ENCODE measurements at regions not wholly inside any gene's neighbourhood (a gene's known extent, or its start where the extent isn't known, plus 50 kb on each side); places are given as distances from the start of the nearest gene placed in this dataset.
A peak's percentile ranks its signal among the peaks of the same experiment; 100 is the strongest.

- DNase-seq: no peak
Measured at GRCh38 chr17:69764146-69764545, 310.9 kb upstream of the KCNJ16 start.

GRCh38 chr17:69769050-69769449, 306.0 kb upstream of the KCNJ16 start:
- no peak for DNase-seq

- no peak for DNase-seq
Measured at GRCh38 chr17:69773081-69773480, 301.9 kb upstream of the KCNJ16 start.

GRCh38 chr17:69779378-69780214, 295.4 kb upstream of the KCNJ16 start:
- DNase-seq: no peak

- DNase-seq: no peak
Measured at GRCh38 chr17:69783865-69784264, 291.2 kb upstream of the KCNJ16 start.

GRCh38 chr17:69788957-69789356, 286.1 kb upstream of the KCNJ16 start:
- no peak for DNase-seq

GRCh38 chr17:69796078-69796477, 278.9 kb upstream of the KCNJ16 start:
- DNase-seq: peak; percentile 53

GRCh38 chr17:69800870-69801269, 274.2 kb upstream of the KCNJ16 start:
- no peak for DNase-seq

GRCh38 chr17:69801368-69801767, 273.7 kb upstream of the KCNJ16 start:
- DNase-seq: no peak

- no peak for DNase-seq
Measured at GRCh38 chr17:69802045-69802740, 272.8 kb upstream of the KCNJ16 start.

- DNase-seq: no peak
Measured at GRCh38 chr17:69809331-69809730, 265.7 kb upstream of the KCNJ16 start.

GRCh38 chr17:69810326-69810965, 264.6 kb upstream of the KCNJ16 start:
- no peak for DNase-seq

GRCh38 chr17:69812240-69812837, 262.7 kb upstream of the KCNJ16 start:
- DNase-seq: no peak

GRCh38 chr17:69814031-69814430, 261.0 kb upstream of the KCNJ16 start:
- no peak for DNase-seq

- DNase-seq: peak; percentile 80
Measured at GRCh38 chr17:69815406-69815805, 259.6 kb upstream of the KCNJ16 start.

- no peak for DNase-seq
Measured at GRCh38 chr17:69818467-69818866, 256.6 kb upstream of the KCNJ16 start.

- DNase-seq: peak; percentile 42
Measured at GRCh38 chr17:69819316-69820087, 255.5 kb upstream of the KCNJ16 start.

GRCh38 chr17:69820876-69821473, 254.1 kb upstream of the KCNJ16 start:
- peak; percentile 88 for DNase-seq

GRCh38 chr17:69822314-69822875, 252.6 kb upstream of the KCNJ16 start:
- DNase-seq: no peak

GRCh38 chr17:69828087-69828486, 246.9 kb upstream of the KCNJ16 start:
- DNase-seq: peak; percentile 37

- DNase-seq: no peak
Measured at GRCh38 chr17:69834494-69834893, 240.5 kb upstream of the KCNJ16 start.

All from tongue (tissue), 1 donor.